ENCODE measurements at regions not wholly inside any gene's neighbourhood (a gene's known extent, or its start where the extent isn't known, plus 50 kb on each side); places are given as distances from the start of the nearest gene placed in this dataset.

DNA sequence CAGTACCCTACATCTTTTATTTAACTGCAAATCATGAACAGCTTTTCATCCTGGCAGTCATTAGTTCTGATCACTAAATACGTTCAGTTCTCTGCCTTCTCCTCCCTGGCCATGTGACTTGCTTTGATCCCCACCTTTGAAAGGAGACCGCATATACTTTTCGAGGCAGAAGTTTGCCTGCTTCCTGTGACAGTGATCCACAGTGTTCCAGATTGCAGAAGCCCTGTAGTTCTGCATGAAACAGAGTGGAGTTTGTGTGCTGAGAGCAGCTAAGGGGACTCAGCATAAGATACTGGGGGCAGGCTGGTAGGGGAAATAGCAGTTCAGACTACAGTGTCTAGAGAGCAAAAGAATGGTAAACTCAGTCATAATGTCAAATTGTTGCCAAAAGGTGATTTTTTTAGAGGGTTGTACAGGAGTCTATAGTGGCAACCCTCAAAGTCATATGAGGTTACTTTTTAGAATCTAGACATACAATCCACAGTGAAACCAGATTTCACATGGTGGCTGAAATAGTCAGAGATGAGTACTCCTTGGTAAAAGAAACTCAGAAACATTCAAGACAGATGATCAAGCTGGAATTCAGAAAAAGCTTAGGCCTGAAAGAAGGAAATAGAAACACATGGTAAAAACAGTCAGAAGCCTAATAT, 1800.4 kb upstream of the CELF4 start:
- Histone ChIP-seq H3K4me3 (replicated peaks; ENCODE audit: low read depth, low read length) (no peak overlapping the region), H3K36me3 (ENCODE audit: control insufficient read depth, insufficient read depth, low read length) (no peaks in the 10 kb centered on the region), H3K27me3 (replicated peaks; ENCODE audit: control insufficient read depth, insufficient read depth, low read length) (no peaks in the 10 kb centered on the region)
- no peak for DNase-seq (ENCODE audit: extremely low read depth, insufficient read length)
- TF ChIP-seq, protein P1, sequence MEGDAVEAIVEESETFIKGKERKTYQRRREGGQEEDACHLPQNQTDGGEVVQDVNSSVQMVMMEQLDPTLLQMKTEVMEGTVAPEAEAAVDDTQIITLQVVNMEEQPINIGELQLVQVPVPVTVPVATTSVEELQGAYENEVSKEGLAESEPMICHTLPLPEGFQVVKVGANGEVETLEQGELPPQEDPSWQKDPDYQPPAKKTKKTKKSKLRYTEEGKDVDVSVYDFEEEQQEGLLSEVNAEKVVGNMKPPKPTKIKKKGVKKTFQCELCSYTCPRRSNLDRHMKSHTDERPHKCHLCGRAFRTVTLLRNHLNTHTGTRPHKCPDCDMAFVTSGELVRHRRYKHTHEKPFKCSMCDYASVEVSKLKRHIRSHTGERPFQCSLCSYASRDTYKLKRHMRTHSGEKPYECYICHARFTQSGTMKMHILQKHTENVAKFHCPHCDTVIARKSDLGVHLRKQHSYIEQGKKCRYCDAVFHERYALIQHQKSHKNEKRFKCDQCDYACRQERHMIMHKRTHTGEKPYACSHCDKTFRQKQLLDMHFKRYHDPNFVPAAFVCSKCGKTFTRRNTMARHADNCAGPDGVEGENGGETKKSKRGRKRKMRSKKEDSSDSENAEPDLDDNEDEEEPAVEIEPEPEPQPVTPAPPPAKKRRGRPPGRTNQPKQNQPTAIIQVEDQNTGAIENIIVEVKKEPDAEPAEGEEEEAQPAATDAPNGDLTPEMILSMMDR (IDR thresholded peaks at IDR 0.05; ENCODE audit: insufficient read depth, low read length, poor library complexity, severe bottlenecking): no peak

DNA sequence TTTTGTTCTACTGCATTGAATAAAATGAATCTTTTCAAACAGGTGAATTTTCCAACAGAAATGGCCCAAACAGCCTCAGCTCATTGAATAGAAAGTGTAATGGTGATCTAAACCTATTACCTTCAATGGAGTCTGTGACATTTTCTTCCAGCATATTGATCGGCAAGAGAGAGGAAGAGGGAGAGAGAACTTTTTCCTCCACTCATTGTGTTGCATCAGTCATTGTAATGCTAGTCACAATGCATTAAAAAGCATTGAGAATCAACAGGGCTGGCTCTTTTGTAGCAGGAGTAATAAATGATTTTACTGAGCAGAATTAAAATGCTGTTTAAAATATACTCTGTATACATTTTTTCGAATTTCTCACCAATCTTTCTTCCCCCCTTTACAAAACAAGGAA, 1794.5 kb upstream of the CELF4 start:
- no peak for DNase-seq (ENCODE audit: extremely low read depth, insufficient read length)
- Histone ChIP-seq H3K4me3 (replicated peaks; ENCODE audit: low read depth, low read length) (no peak overlapping the region), H3K27me3 (replicated peaks; ENCODE audit: control insufficient read depth, insufficient read depth, low read length) (no peaks in the 10 kb centered on the region), H3K36me3 (ENCODE audit: control insufficient read depth, insufficient read depth, low read length) (no peaks in the 10 kb centered on the region)
- TF ChIP-seq, protein P1 (IDR thresholded peaks at IDR 0.05; ENCODE audit: insufficient read depth, low read length, poor library complexity, severe bottlenecking): no peak

DNA sequence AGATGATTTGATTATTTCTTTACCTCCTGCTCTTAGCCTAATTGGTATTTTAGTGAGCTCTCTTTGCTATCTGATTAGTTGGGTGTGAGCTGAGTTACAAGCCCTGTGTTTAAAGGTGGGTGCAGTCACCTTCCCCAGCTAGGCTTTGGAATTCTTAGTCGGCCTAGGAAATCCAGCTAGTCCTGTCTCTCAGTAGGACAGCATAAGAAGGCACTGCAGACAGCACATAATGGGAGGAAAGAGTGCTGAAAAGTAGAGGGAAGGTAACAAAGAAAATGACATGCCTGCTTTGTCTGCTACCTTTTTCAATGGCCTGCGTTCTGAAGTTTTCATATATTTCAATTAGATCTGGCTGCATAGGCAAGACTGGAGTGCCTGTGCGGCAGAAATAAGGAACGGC, 1794.0 kb upstream of the CELF4 start:
- H3K4me3 ChIP-seq (replicated peaks; ENCODE audit: low read depth, low read length): no peak overlapping the region
- TF ChIP-seq, protein P1 (IDR thresholded peaks at IDR 0.05; ENCODE audit: insufficient read depth, low read length, poor library complexity, severe bottlenecking): no peak

DNA sequence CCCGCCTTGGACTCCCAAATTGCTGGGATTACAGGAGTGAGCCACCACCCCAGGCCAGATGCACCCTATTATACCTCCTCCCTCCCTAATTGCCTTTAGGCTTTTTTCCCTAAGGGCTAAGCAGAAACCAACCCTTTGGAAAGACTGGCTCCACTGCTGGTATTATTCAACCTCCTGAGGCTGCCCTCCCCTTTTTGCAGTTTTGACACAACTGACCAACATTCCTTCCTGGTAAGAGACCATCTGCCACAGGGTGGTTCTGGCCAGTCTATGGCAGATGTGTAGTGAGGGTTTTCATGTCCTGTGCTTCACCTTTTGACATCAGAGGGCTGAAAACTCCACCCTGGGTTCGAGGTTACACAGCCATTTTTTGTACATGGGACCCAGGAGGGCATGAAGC, 1785.3 kb upstream of the CELF4 start:
- TF ChIP-seq, protein P1 (IDR thresholded peaks at IDR 0.05; ENCODE audit: insufficient read depth, low read length, poor library complexity, severe bottlenecking): no peak
- DNase-seq (ENCODE audit: extremely low read depth, insufficient read length): no peak
- no peaks in the 10 kb centered on the region for H3K27me3 ChIP-seq (replicated peaks; ENCODE audit: control insufficient read depth, insufficient read depth, low read length)
- H3K36me3 ChIP-seq (ENCODE audit: control insufficient read depth, insufficient read depth, low read length): no peaks in the 10 kb centered on the region
- H3K4me3 ChIP-seq (replicated peaks; ENCODE audit: low read depth, low read length): no peak overlapping the region

More for the DNA sequence above, 1794.0 kb upstream of the CELF4 start:
- no peaks in the 10 kb centered on the region for H3K36me3 ChIP-seq (ENCODE audit: control insufficient read depth, insufficient read depth, low read length)
- H3K27me3 ChIP-seq (replicated peaks; ENCODE audit: control insufficient read depth, insufficient read depth, low read length): no peaks in the 10 kb centered on the region
- DNase-seq (ENCODE audit: extremely low read depth, insufficient read length): no peak

DNA sequence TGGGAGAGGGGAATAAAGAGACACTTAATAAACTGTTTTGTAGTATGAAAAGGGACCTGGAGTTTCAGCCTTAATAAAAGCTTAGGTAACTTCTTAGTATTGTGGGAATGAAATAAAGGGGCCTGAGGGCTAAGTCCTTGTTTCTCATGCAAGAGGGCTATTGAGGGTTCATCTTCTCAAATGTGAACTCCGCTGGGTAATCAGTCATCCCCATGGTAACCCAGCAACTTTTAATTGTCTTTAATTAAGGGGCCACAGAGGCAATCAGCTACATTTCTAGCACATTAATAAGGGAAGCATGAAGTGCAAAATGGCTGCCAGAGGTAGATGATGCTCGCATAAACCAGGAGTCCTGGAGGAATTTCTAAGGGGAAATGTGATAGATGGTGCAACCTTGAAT, 1784.2 kb upstream of the CELF4 start:
- no peak for DNase-seq (ENCODE audit: extremely low read depth, insufficient read length)
- TF ChIP-seq, protein P1 (IDR thresholded peaks at IDR 0.05; ENCODE audit: insufficient read depth, low read length, poor library complexity, severe bottlenecking): no peak
- H3K4me3 ChIP-seq (replicated peaks; ENCODE audit: low read depth, low read length): no peak overlapping the region
- H3K36me3 ChIP-seq (ENCODE audit: control insufficient read depth, insufficient read depth, low read length): no peaks in the 10 kb centered on the region
- H3K27me3 ChIP-seq (replicated peaks; ENCODE audit: control insufficient read depth, insufficient read depth, low read length): no peaks in the 10 kb centered on the region

DNA sequence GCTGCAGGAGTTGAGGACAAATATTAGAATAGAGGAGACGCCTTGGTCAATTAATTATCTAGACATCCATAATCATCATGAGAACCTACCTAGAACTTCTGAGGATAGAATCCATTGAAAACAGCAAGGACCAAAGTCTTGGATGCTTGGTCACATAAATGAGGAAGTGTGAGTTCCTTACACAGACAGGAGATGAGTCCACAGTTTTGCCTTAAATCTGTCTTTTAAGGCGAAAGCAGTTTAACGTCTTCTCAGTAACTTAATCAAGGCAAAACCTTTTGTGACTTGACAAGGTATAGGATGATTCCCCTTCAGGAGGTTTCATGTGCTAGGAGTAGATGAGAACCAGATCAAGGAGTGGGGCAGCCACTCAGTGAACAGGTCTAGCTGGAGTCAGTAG, 1783.2 kb upstream of the CELF4 start:
- DNase-seq (ENCODE audit: extremely low read depth, insufficient read length): no peak
- TF ChIP-seq, protein P1 (IDR thresholded peaks at IDR 0.05; ENCODE audit: insufficient read depth, low read length, poor library complexity, severe bottlenecking): no peak

More for the DNA sequence above, 1783.2 kb upstream of the CELF4 start:
- Histone ChIP-seq H3K36me3 (ENCODE audit: control insufficient read depth, insufficient read depth, low read length) (no peaks in the 10 kb centered on the region), H3K27me3 (replicated peaks; ENCODE audit: control insufficient read depth, insufficient read depth, low read length) (no peaks in the 10 kb centered on the region), H3K4me3 (replicated peaks; ENCODE audit: low read depth, low read length) (no peak overlapping the region)

Measured in GM06990 (cell line).